BLaER1 treated with 17β-estradiol and CSF1 and Interleukin-3, amounts not matched to agents 10 nM and 100 nM (cell line): ENCODE measurements at regions not wholly inside any gene's neighbourhood (a gene's known extent, or its start where the extent isn't known, plus 50 kb on each side); places are given as distances from the start of the nearest gene placed in this dataset.

Source experiments
- H3K27ac ChIP-seq, 11 experiments: shearing (Covaris generic); formaldehyde crosslinking; 2 replicates each; pipeline ENCODE4 v1.8.1; 2022
- H3K27me3 ChIP-seq, 11 experiments: shearing (Covaris generic); formaldehyde crosslinking; 2 replicates each; pipeline ENCODE4 v1.8.1; 2022
- H3K36me3 ChIP-seq, 11 experiments: shearing (Covaris generic); formaldehyde crosslinking; 2 replicates each; pipeline ENCODE4 v1.8.1; 2022
- H3K4me1 ChIP-seq, 10 experiments: shearing (Covaris generic); formaldehyde crosslinking; 2 replicates each; pipeline ENCODE4 v1.8.1; 2022
- H3K4me2 ChIP-seq, 11 experiments: shearing (Covaris generic); formaldehyde crosslinking; 2 replicates each; pipeline ENCODE4 v1.8.1; 2022
- H3K4me3 ChIP-seq, 10 experiments: shearing (Covaris generic); formaldehyde crosslinking; 2 replicates each; pipeline ENCODE4 v1.8.1; 2022
- H3K9ac ChIP-seq, 11 experiments: shearing (Covaris generic); formaldehyde crosslinking; 2 replicates each; pipeline ENCODE4 v1.8.1; 2022
- H3K9me3 ChIP-seq, 11 experiments: shearing (Covaris generic); formaldehyde crosslinking; replicated peaks in 1 of 11; 2 replicates each; pipeline ENCODE4 v1.8.1; 2022
- H4K20me1 ChIP-seq, 11 experiments: shearing (Covaris generic); formaldehyde crosslinking; 2 replicates each; pipeline ENCODE4 v1.8.1; 2022
- Cebpa-rat ChIP-seq, 11 experiments: shearing (Covaris generic); IDR thresholded peaks; 2 replicates each; pipeline ENCODE4 v1.8.1; 2022

DNA sequence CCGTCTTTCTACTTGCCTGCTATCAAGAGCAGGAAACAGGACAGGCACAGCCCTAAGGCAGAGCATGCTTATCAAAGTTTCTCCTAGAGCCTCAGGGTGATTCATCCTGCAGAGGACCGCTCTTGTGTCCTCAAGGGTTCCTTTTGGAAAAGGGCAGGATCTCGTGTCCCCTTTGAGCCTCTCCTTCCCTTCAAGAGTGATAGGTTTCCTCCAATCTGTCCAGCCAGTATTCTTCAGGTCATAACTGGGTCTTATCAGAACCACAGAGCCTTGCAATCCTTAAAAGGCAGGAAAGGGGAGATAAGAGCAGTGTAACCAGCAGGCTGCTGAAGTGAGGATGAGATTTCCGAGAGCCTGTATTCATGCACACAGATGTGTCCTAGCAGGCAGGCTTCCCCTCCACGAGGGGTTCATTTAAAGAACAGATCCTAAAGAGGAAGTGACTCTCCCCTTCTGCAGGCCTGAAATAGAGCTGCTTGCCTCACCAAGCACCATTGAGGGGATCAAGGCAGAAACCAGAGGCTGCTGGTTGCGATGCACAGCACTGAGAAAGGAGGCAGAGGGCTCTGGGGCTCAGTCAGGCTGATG, 90.5 kb upstream of the SVIL start:
- H3K27me3 ChIP-seq, result no peaks in the 10 kb centered on the region
- peaks cover 12 to 51% (median 36%) of the 10 kb centered on the region in 11 experiments for H3K9me3 ChIP-seq
- H3K36me3 ChIP-seq, result peaks cover 0 to 27% (median 10%) of the 10 kb centered on the region in 11 experiments; a peak in 13 of 22 replicates
- H3K4me3 ChIP-seq, result peak overlapping the region in 8 of 10 experiments; percentile 7 to 58 (median 36); a peak in 12 of 20 replicates
- H3K4me1 ChIP-seq, result peaks cover 33 to 58% (median 45%) of the 10 kb centered on the region in 10 experiments
- H3K4me2 ChIP-seq, result peak overlapping the region; percentile 71 to 87 (median 82)
- peaks cover 0 to 8% (median 0%) of the 10 kb centered on the region in 11 experiments; a peak in 1 of 22 replicates for H4K20me1 ChIP-seq
- peak in 7 of 11 experiments; percentile 45 to 94 (median 63); a peak in 10 of 22 replicates for TF ChIP-seq Cebpa-rat (IDR thresholded peaks at IDR 0.05)
- H3K27ac ChIP-seq, result peak overlapping the region in 9 of 11 experiments; percentile 61 to 86 (median 79); a peak in 18 of 22 replicates
- H3K9ac ChIP-seq, result peak overlapping the region in 10 of 11 experiments; percentile 10 to 78 (median 70); a peak in 18 of 22 replicates

DNA sequence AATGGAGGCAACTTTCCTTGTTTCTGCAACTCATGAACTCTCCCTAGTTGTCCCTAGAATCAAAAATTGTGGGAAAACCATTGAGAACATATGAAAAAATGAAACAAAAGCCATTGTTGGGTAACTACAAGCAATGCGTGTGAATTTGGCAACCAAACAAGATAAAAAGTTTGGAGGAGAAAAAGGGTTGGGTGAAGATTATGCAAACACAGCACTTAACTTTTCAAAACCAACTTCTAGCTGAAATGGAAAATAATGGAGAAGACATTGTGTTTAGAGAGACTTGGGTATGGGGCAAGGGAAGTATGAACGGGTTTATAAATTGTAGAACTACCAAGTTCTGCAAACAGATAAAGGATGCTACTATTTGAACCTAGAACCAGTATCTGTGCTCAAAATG, 89.0 kb upstream of the SVIL start:
- H3K9me3 ChIP-seq, result peaks cover 27 to 53% (median 45%) of the 10 kb centered on the region in 11 experiments
- H3K27me3 ChIP-seq, result no peaks in the 10 kb centered on the region
- H3K36me3 ChIP-seq, result peaks cover 0 to 30% (median 16%) of the 10 kb centered on the region in 11 experiments; a peak in 15 of 22 replicates
- no peak for TF ChIP-seq Cebpa-rat (IDR thresholded peaks at IDR 0.05)
- peaks cover 0 to 8% (median 0%) of the 10 kb centered on the region in 11 experiments; a peak in 1 of 22 replicates for H4K20me1 ChIP-seq
- peaks cover 33 to 57% (median 43%) of the 10 kb centered on the region in 10 experiments for H3K4me1 ChIP-seq
- no peak overlapping the region for H3K4me3 ChIP-seq
- H3K4me2 ChIP-seq, result peak overlapping the region in 9 of 11 experiments; percentile 0 to 85 (median 79); a peak in 10 of 22 replicates
- peak overlapping the region in 2 of 11 experiments; percentile 76 to 86; a peak in 3 of 22 replicates for H3K27ac ChIP-seq
- no peak overlapping the region for H3K9ac ChIP-seq

DNA sequence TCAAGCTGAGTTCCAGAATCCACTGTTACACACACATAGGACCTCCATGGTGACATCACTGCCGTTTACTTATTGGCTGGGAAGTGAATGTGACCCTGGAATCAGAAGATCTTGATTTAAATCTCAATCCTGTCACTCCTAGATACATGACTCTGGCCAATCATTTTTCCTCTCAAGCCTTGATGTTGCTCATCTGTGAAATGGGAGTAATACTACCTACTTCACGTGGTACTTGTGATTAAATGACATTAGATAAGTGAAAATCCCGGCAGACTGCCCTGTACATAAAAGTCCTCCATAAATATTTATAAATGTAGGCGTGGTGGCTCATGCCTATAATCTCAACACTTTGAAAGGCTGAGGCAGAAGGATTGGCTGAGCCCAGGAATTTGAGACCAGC, 88.0 kb upstream of the SVIL start:
- Histone ChIP-seq H4K20me1 (peaks cover 0 to 8% (median 0%) of the 10 kb centered on the region in 11 experiments; a peak in 1 of 22 replicates), H3K36me3 (peaks cover 0 to 36% (median 23%) of the 10 kb centered on the region in 11 experiments; a peak in 15 of 22 replicates), H3K27me3 (no peaks in the 10 kb centered on the region), H3K4me2 (no peak overlapping the region), H3K4me3 (no peak overlapping the region), H3K9ac (no peak overlapping the region), H3K27ac (no peak overlapping the region), H3K4me1 (peaks cover 33 to 54% (median 39%) of the 10 kb centered on the region in 10 experiments), H3K9me3 (peaks cover 36 to 61% (median 54%) of the 10 kb centered on the region in 11 experiments)
- TF ChIP-seq Cebpa-rat (IDR thresholded peaks at IDR 0.05), result no peak

DNA sequence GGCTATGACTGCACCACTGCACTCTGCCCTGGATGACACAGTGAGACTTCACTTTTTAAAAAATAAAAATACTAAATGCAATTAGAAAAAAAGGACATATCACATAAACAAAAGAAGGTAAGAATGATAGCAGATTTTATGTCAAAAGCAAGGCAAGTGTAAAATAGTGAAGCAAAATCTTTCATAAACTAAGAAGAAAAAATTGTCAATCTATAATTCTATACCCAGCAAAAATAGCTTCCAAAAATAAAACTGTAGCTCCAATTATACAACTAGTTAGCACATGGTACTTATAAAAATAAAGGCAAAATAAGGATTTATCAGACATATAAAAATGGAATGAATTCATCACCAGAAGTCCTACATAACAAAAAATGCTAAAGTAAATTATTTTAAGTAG, 85.4 kb upstream of the SVIL start:
- Histone ChIP-seq H3K9ac (no peak overlapping the region), H3K4me2 (no peak overlapping the region), H3K27me3 (no peaks in the 10 kb centered on the region), H3K27ac (no peak overlapping the region), H3K4me3 (no peak overlapping the region), H4K20me1 (peaks cover 0 to 3% (median 0%) of the 10 kb centered on the region in 11 experiments; a peak in 1 of 22 replicates), H3K4me1 (peaks cover 14 to 34% (median 17%) of the 10 kb centered on the region in 10 experiments), H3K36me3 (peaks cover 0 to 40% (median 23%) of the 10 kb centered on the region in 11 experiments; a peak in 15 of 22 replicates), H3K9me3 (peaks cover 41 to 83% (median 75%) of the 10 kb centered on the region in 11 experiments)
- no peak for TF ChIP-seq Cebpa-rat (IDR thresholded peaks at IDR 0.05)

DNA sequence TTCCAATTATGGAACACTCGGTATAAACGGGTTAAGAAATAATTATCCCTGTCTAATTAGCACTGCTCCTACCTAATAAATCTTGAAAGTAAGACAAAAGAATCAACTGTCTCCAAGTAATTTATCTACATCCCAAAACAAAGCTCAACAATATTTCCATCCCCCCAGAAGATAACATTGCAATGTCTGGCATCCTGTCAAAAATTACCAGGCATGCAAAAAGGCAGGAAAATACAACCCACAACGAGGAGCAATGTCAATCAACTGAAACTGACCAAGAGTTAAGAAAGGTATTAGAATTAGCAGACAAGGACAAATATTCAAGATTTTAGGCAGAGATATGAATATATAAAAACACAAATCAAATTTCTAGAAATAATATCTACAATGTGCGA, 84.5 kb upstream of the SVIL start:
- Histone ChIP-seq H3K27ac (no peak overlapping the region), H3K4me2 (no peak overlapping the region), H3K27me3 (no peaks in the 10 kb centered on the region), H3K9ac (no peak overlapping the region), H3K4me3 (no peak overlapping the region), H3K4me1 (peaks cover 6 to 34% (median 9%) of the 10 kb centered on the region in 10 experiments; a peak in 18 of 20 replicates), H3K36me3 (peaks cover 0 to 40% (median 23%) of the 10 kb centered on the region in 11 experiments; a peak in 15 of 22 replicates), H4K20me1 (no peaks in the 10 kb centered on the region), H3K9me3 (peaks cover 41 to 87% (median 77%) of the 10 kb centered on the region in 11 experiments)
- no peak for TF ChIP-seq Cebpa-rat (IDR thresholded peaks at IDR 0.05)

DNA sequence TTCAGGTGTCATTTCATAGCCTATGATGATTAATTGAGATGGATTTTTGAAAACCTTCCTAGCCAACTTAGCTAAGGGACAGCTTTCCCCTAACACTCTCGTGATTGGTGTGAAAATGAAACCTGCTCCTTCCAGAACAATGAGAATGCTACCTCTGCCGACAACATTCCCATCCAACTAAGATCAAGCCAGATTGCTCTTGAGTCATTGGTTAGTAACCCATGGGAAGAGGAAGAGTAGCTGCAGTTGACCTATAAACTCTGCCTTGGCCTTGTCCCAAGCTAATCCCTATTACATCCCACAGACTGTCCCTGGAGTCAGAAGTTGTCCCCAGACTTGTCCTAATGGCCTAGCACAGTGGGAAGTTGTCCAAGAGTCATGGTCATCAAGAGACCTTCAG, 80.5 kb upstream of the SVIL start:
- H4K20me1 ChIP-seq, result peaks cover 0 to 9% (median 0%) of the 10 kb centered on the region in 11 experiments; a peak in 1 of 22 replicates
- no peak overlapping the region for H3K4me2 ChIP-seq
- H3K27ac ChIP-seq, result no peak overlapping the region
- peaks cover 4 to 21% (median 10%) of the 10 kb centered on the region in 10 experiments; a peak in 16 of 20 replicates for H3K4me1 ChIP-seq
- peaks cover 0 to 26% (median 20%) of the 10 kb centered on the region in 11 experiments; a peak in 15 of 22 replicates for H3K36me3 ChIP-seq
- H3K9me3 ChIP-seq, result peaks cover 25 to 61% (median 47%) of the 10 kb centered on the region in 11 experiments
- no peaks in the 10 kb centered on the region for H3K27me3 ChIP-seq
- TF ChIP-seq Cebpa-rat (IDR thresholded peaks at IDR 0.05), result no peak
- H3K9ac ChIP-seq, result no peak overlapping the region
- no peak overlapping the region for H3K4me3 ChIP-seq

DNA sequence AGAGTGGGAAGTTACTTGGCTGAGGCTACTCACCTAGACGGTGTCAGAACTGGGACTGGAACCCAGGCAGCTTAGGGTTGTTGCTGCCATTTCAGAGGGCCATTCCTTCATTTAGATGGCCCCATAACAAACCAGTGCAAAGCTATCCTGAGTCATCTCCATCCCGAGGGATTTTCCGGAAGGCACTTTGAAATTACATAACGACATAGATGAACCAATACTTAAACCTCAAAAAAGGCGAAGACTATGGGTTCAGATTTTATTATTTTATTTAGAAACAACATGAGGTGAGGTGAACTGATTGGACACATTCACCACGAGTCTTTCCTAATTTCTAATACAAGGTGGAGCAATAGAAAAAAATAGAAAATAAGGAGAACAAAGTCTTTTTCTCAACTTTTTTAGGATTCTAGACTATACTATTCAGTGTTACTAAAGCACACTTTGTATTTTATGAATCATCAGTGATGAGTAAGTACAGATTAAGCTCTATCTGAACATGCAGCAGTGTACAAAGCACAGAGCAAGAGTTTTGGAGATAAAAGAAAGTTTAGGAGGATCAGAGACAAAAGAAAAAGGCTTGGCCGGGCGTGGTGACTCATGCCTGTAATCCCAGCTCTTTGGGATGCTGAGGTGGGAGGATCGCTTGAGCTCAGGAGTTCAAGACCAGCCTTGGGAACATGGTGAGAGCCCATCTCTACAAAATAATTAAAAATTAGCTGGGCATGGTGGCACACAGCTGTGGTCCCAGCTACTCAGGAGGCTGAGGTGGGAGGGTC, 79.5 kb upstream of the SVIL start:
- H4K20me1 ChIP-seq, result peaks cover 0 to 9% (median 0%) of the 10 kb centered on the region in 11 experiments; a peak in 2 of 22 replicates
- peaks cover 4 to 21% (median 10%) of the 10 kb centered on the region in 10 experiments; a peak in 16 of 20 replicates for H3K4me1 ChIP-seq
- no peak overlapping the region for H3K4me3 ChIP-seq
- peak overlapping the region in 2 of 11 experiments; percentile 1 to 18; a peak in 1 of 22 replicates for H3K4me2 ChIP-seq
- no peaks in the 10 kb centered on the region for H3K27me3 ChIP-seq
- no peak overlapping the region for H3K9ac ChIP-seq
- no peak overlapping the region for H3K27ac ChIP-seq
- H3K36me3 ChIP-seq, result peaks cover 0 to 21% (median 13%) of the 10 kb centered on the region in 11 experiments; a peak in 12 of 22 replicates
- peaks cover 15 to 51% (median 37%) of the 10 kb centered on the region in 11 experiments for H3K9me3 ChIP-seq
- no peak for TF ChIP-seq Cebpa-rat (IDR thresholded peaks at IDR 0.05)

DNA sequence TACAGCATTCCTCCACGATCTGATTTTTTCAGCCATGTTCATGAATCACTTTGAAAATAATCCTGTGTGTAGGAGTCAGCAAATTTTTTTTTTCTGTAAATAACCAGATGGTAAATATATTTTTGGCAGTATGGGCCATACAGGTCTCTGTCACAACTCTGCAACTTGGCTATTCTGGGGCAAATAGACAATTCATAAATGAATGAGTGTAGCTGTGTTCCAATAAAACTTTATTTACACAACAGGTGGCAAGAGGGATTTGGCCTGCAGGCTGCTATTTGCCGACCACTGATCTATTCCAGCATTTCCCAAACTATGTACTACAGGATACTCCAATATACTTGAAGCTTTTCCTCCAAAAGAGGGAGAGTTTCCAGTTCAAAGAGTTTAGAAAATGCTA, 78.7 kb upstream of the SVIL start:
- no peak overlapping the region for H3K4me2 ChIP-seq
- peaks cover 0 to 9% (median 0%) of the 10 kb centered on the region in 11 experiments; a peak in 2 of 22 replicates for H4K20me1 ChIP-seq
- no peaks in the 10 kb centered on the region for H3K27me3 ChIP-seq
- H3K36me3 ChIP-seq, result peaks cover 0 to 13% (median 6%) of the 10 kb centered on the region in 11 experiments; a peak in 10 of 22 replicates
- no peak overlapping the region for H3K27ac ChIP-seq
- H3K4me1 ChIP-seq, result peaks cover 0 to 18% (median 10%) of the 10 kb centered on the region in 10 experiments; a peak in 16 of 20 replicates
- TF ChIP-seq Cebpa-rat (IDR thresholded peaks at IDR 0.05), result no peak
- no peak overlapping the region for H3K9ac ChIP-seq
- H3K9me3 ChIP-seq, result peaks cover 7 to 44% (median 29%) of the 10 kb centered on the region in 11 experiments
- no peak overlapping the region for H3K4me3 ChIP-seq
